ENCODE measurements at regions not wholly inside any gene's neighbourhood (a gene's known extent, or its start where the extent isn't known, plus 50 kb on each side); places are given as distances from the start of the nearest gene placed in this dataset.

DNA sequence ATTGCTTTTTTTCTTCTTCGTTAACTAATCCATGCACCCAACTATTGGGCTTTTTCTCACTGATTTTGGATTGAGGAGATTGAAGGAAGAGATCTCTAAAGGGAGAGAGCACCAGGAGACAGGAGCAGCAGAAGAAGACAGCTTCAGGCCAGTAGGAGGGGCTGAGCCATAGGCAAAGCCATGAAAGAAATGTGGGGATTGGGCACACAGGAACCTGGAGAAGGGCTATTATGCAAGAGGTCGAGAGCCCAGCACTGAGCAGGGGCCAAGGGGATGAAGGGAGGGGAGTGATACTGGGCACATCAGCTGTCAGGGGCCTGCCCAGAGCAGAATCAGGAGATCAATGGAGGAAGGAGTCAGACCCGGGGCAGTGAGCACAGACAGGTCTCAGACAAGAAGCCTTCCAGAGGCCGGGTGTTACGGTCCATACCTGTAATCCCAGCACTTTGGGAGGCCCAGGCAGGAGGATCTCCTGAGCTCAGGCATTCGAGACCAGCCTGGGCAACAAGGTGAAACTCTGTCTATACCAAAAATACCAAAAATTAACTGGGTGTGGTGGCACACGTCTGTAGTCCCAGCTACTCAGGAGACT lies 140.9 kb downstream of the BCOR start:
- 85% methylated on average over 7 of the region's 7 CpGs for WGBS
- no peak overlapping the region for H3K27ac ChIP-seq (ENCODE audit: low read depth in 1 of 2, low read length in 2 of 2)
- H3K4me3 ChIP-seq (ENCODE audit: low read depth in 1 of 3, low read length in 3 of 3) = no peak overlapping the region
- TF ChIP-seq, protein P1, sequence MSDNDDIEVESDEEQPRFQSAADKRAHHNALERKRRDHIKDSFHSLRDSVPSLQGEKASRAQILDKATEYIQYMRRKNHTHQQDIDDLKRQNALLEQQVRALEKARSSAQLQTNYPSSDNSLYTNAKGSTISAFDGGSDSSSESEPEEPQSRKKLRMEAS (IDR thresholded peaks at IDR 0.05) = no peak
- TF ChIP-seq RXRA (IDR thresholded peaks at IDR 0.05) (no peak), SP1 (IDR thresholded peaks at IDR 0.05) (no peak), YY1 (IDR thresholded peaks at IDR 0.05) (no peak), FOXA2 (IDR thresholded peaks at IDR 0.05) (no peak), TAF1 (conservative IDR thresholded peaks at IDR 0.05) (no peak)
- TF ChIP-seq, protein P2, sequence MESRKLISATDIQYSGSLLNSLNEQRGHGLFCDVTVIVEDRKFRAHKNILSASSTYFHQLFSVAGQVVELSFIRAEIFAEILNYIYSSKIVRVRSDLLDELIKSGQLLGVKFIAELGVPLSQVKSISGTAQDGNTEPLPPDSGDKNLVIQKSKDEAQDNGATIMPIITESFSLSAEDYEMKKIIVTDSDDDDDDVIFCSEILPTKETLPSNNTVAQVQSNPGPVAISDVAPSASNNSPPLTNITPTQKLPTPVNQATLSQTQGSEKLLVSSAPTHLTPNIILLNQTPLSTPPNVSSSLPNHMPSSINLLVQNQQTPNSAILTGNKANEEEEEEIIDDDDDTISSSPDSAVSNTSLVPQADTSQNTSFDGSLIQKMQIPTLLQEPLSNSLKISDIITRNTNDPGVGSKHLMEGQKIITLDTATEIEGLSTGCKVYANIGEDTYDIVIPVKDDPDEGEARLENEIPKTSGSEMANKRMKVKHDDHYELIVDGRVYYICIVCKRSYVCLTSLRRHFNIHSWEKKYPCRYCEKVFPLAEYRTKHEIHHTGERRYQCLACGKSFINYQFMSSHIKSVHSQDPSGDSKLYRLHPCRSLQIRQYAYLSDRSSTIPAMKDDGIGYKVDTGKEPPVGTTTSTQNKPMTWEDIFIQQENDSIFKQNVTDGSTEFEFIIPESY (IDR thresholded peaks at IDR 0.05) = no peak
- peaks cover 3 to 19% (median 9%) of the 10 kb centered on the region in 4 donors for H3K4me1 ChIP-seq (ENCODE audit: control insufficient read depth in 4 of 4, insufficient read depth in 4 of 4, low read length in 3 of 4)
- no peak for DNase-seq (ENCODE audit: low spot score)
- H3K9me3 ChIP-seq (ENCODE audit: control insufficient read depth in 4 of 4, low read length in 3 of 4) = no peaks in the 10 kb centered on the region
- H3K36me3 ChIP-seq (ENCODE audit: control insufficient read depth in 4 of 4, insufficient read depth in 3 of 4, low read depth in 1 of 4, low read length in 3 of 4) = no peaks in the 10 kb centered on the region
- H3K9ac ChIP-seq (ENCODE audit: low read depth in 1 of 2, low read length in 2 of 2) = no peak overlapping the region
- H3K27me3 ChIP-seq (ENCODE audit: control insufficient read depth in 4 of 4, insufficient read depth in 4 of 4, low read length in 3 of 4) = no peaks in the 10 kb centered on the region

DNA sequence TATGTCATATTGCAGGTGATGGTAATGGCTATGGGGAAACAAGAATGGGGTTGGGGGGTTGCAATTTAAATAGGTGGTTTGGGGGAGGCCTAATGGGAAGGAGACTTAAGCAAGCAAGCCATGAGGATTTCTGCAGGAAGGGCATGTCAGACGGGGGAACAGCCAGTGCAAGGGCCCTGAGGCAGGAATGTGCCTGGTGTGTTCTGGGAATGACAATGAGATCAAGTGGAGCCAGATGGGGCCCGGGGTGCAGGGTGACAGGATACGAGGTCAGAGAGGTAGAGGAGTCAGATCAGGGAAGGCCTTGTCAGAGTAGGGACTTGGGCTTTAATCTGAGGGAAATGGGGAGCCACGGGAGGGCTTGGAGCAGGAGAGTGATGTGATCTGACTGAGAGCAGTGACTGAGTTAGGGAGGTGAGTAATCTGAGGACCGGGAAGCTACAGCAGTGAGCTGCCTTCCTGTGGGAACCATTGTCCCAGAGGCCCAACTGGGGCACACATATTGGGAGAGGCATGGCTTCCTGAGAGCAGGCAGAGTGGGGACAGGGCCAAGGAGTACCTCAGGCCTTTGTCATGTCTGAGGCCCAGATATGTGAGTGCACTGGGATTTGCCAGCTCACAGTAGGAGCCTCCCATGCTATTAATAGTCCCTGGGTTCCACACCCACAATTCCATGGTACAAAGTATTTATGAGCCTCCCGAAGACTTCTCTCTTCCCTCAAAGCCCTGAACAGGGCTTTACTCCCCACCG lies 139.8 kb downstream of the BCOR start:
- no peak for DNase-seq (ENCODE audit: low spot score)

More for the DNA sequence above, 139.8 kb downstream of the BCOR start:
- 93% methylated on average over 7 of the region's 7 CpGs for WGBS
- Histone ChIP-seq H3K9me3 (ENCODE audit: control insufficient read depth in 4 of 4, low read length in 3 of 4) (peaks cover 0 to 2% (median 0%) of the 10 kb centered on the region in 4 donors), H3K27me3 (ENCODE audit: control insufficient read depth in 4 of 4, insufficient read depth in 4 of 4, low read length in 3 of 4) (no peaks in the 10 kb centered on the region), H3K4me1 (ENCODE audit: control insufficient read depth in 4 of 4, insufficient read depth in 4 of 4, low read length in 3 of 4) (peaks cover 3 to 19% (median 9%) of the 10 kb centered on the region in 4 donors), H3K4me3 (ENCODE audit: low read depth in 1 of 3, low read length in 3 of 3) (no peak overlapping the region), H3K27ac (ENCODE audit: low read depth in 1 of 2, low read length in 2 of 2) (no peak overlapping the region), H3K36me3 (ENCODE audit: control insufficient read depth in 4 of 4, insufficient read depth in 3 of 4, low read depth in 1 of 4, low read length in 3 of 4) (no peaks in the 10 kb centered on the region), H3K9ac (ENCODE audit: low read depth in 1 of 2, low read length in 2 of 2) (no peak overlapping the region)
- TF ChIP-seq JUND (IDR thresholded peaks at IDR 0.05) = no peak
- TF ChIP-seq, protein P1 (IDR thresholded peaks at IDR 0.05) = no peak
- TF ChIP-seq HNF4G (IDR thresholded peaks at IDR 0.05) = no peak
- no peak for TF ChIP-seq RAD21 (IDR thresholded peaks at IDR 0.05)
- TF ChIP-seq FOXA1 (IDR thresholded peaks at IDR 0.05) = no peak
- TF ChIP-seq, protein P3, sequence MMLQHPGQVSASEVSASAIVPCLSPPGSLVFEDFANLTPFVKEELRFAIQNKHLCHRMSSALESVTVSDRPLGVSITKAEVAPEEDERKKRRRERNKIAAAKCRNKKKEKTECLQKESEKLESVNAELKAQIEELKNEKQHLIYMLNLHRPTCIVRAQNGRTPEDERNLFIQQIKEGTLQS (IDR thresholded peaks at IDR 0.05) = no peak
- TF ChIP-seq TAF1 (conservative IDR thresholded peaks at IDR 0.05) = no peak
- no peak for TF ChIP-seq RXRA (IDR thresholded peaks at IDR 0.05)
- no peak for TF ChIP-seq HNF4A (conservative IDR thresholded peaks at IDR 0.05)
- TF ChIP-seq NR2F2 (IDR thresholded peaks at IDR 0.05) = no peak
- TF ChIP-seq GABPA (IDR thresholded peaks at IDR 0.05 in 1 of 2, conservative IDR thresholded peaks at IDR 0.05 in 1 of 2) = no peak
- no peak for TF ChIP-seq SP1 (IDR thresholded peaks at IDR 0.05)
- TF ChIP-seq, protein P4, sequence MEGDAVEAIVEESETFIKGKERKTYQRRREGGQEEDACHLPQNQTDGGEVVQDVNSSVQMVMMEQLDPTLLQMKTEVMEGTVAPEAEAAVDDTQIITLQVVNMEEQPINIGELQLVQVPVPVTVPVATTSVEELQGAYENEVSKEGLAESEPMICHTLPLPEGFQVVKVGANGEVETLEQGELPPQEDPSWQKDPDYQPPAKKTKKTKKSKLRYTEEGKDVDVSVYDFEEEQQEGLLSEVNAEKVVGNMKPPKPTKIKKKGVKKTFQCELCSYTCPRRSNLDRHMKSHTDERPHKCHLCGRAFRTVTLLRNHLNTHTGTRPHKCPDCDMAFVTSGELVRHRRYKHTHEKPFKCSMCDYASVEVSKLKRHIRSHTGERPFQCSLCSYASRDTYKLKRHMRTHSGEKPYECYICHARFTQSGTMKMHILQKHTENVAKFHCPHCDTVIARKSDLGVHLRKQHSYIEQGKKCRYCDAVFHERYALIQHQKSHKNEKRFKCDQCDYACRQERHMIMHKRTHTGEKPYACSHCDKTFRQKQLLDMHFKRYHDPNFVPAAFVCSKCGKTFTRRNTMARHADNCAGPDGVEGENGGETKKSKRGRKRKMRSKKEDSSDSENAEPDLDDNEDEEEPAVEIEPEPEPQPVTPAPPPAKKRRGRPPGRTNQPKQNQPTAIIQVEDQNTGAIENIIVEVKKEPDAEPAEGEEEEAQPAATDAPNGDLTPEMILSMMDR (IDR thresholded peaks at IDR 0.05; ENCODE audit: low read depth, low read length, missing input control) = no peak
- TF ChIP-seq, protein P2 (IDR thresholded peaks at IDR 0.05) = no peak
- no peak for TF ChIP-seq FOXA2 (IDR thresholded peaks at IDR 0.05)
- no peak for TF ChIP-seq YY1 (IDR thresholded peaks at IDR 0.05)
- no peak for TF ChIP-seq EGR1 (IDR thresholded peaks at IDR 0.05; ENCODE audit: low read depth in 2 of 2)
